GM12878 (cell line): ENCODE measurements at regions not wholly inside any gene's neighbourhood (a gene's known extent, or its start where the extent isn't known, plus 50 kb on each side); places are given as distances from the start of the nearest gene placed in this dataset.
"Not testable (repeated sequence)": the region's sequence is repeated elsewhere in the genome, so short reads cannot be mapped to it uniquely, and the experiment has no call there.

Experiments
- CEBPB ChIP-seq, 2 experiments: fragments of 150-350 bp in 1 of 2; IDR thresholded peaks; 2 replicates each; pipeline ENCODE4 v1.6.1; 2012 to 2014; ENCODE audit warnings: low read depth in 2 of 2, low read length in 2 of 2, borderline replicate concordance in 1 of 2, inconsistent platforms in 1 of 2
- NFYB ChIP-seq: IDR thresholded peaks from 2 replicates; pipeline ENCODE4 v1.6.1; 2011; ENCODE audit warnings: low read depth, mild to moderate bottlenecking, low read length, improper control_type of control experiment, moderate library complexity; ENCODE audit not compliant: insufficient read depth
- POU2F2 ChIP-seq: IDR thresholded peaks from 3 replicates; pipeline ENCODE4 v1.6.1; 2011; ENCODE audit warnings: low read depth, mild to moderate bottlenecking, low read length, borderline replicate concordance

DNA sequence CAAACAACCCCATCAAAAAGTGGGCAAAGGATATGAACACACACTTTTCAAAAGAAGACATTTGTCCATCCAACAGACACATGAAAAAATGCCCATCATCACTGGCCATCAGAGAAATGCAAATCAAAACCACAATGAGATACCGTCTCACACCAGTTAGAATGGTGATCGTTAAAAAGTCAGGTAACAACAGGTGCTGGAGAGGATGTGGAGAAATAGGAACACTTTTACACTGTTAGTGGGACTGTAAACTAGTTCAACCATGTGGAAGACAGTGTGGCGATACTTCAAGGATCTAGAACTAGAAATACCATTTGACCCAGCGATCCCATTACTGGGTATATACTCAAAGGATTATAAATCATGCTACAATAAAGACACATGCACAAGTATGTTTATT lies 288.7 kb downstream of the CXCL12 start:
- TF ChIP-seq POU2F2; NFYB; CEBPB (IDR thresholded peaks at IDR 0.05; ENCODE audit: borderline replicate concordance in 1 of 2, low read depth in 2 of 2, low read length in 2 of 2): not testable (repeated sequence)
